ENCODE measurements at regions not wholly inside any gene's neighbourhood (a gene's known extent, or its start where the extent isn't known, plus 50 kb on each side); places are given as distances from the start of the nearest gene placed in this dataset.

DNA sequence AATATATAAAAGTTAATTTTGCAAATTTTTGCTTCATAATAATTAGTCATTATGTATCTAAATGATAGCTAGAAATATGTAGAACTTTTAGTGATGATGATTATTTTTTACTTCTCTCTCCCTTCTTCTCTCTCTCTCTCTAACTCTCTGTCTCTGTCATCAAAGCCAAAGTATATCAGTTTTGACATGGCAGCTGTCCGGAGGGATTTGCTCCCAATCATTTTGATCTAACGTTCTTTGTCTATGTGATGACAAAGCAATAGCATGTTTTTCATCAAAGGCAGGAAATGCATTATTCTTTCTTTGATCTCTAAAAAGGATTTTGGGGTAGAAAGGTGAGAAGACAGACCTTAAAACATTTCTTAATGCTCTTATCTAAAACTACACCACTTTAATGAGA, 402.1 kb downstream of the PDGFC start (continued):
- TF ChIP-seq, protein P1, sequence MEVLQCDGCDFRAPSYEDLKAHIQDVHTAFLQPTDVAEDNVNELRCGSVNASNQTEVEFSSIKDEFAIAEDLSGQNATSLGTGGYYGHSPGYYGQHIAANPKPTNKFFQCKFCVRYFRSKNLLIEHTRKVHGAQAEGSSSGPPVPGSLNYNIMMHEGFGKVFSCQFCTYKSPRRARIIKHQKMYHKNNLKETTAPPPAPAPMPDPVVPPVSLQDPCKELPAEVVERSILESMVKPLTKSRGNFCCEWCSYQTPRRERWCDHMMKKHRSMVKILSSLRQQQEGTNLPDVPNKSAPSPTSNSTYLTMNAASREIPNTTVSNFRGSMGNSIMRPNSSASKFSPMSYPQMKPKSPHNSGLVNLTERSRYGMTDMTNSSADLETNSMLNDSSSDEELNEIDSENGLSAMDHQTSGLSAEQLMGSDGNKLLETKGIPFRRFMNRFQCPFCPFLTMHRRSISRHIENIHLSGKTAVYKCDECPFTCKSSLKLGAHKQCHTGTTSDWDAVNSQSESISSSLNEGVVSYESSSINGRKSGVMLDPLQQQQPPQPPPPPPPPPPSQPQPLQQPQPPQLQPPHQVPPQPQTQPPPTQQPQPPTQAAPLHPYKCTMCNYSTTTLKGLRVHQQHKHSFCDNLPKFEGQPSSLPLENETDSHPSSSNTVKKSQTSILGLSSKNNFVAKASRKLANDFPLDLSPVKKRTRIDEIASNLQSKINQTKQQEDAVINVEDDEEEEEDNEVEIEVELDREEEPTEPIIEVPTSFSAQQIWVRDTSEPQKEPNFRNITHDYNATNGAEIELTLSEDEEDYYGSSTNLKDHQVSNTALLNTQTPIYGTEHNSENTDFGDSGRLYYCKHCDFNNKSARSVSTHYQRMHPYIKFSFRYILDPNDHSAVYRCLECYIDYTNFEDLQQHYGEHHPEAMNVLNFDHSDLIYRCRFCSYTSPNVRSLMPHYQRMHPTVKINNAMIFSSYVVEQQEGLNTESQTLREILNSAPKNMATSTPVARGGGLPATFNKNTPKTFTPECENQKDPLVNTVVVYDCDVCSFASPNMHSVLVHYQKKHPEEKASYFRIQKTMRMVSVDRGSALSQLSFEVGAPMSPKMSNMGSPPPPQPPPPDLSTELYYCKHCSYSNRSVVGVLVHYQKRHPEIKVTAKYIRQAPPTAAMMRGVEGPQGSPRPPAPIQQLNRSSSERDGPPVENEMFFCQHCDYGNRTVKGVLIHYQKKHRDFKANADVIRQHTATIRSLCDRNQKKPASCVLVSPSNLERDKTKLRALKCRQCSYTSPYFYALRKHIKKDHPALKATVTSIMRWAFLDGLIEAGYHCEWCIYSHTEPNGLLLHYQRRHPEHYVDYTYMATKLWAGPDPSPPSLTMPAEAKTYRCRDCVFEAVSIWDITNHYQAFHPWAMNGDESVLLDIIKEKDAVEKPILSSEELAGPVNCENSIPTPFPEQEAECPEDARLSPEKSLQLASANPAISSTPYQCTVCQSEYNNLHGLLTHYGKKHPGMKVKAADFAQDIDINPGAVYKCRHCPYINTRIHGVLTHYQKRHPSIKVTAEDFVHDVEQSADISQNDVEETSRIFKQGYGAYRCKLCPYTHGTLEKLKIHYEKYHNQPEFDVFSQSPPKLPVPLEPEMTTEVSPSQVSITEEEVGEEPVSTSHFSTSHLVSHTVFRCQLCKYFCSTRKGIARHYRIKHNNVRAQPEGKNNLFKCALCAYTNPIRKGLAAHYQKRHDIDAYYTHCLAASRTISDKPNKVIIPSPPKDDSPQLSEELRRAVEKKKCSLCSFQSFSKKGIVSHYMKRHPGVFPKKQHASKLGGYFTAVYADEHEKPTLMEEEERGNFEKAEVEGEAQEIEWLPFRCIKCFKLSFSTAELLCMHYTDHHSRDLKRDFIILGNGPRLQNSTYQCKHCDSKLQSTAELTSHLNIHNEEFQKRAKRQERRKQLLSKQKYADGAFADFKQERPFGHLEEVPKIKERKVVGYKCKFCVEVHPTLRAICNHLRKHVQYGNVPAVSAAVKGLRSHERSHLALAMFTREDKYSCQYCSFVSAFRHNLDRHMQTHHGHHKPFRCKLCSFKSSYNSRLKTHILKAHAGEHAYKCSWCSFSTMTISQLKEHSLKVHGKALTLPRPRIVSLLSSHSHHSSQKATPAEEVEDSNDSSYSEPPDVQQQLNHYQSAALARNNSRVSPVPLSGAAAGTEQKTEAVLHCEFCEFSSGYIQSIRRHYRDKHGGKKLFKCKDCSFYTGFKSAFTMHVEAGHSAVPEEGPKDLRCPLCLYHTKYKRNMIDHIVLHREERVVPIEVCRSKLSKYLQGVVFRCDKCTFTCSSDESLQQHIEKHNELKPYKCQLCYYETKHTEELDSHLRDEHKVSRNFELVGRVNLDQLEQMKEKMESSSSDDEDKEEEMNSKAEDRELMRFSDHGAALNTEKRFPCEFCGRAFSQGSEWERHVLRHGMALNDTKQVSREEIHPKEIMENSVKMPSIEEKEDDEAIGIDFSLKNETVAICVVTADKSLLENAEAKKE (CRISPR knock-in tag; IDR thresholded peaks at IDR 0.05), result no peak
- TF ChIP-seq JUNB (IDR thresholded peaks at IDR 0.05; ENCODE audit: unreplicated experiment) (no peak), EZH2 (IDR thresholded peaks at IDR 0.05; ENCODE audit: low read depth, unreplicated experiment) (no peak), ZNF331 (CRISPR knock-in tag; IDR thresholded peaks at IDR 0.05; ENCODE audit: low read depth) (no peak), POLR2AphosphoS5 (IDR thresholded peaks at IDR 0.05; ENCODE audit: low read depth) (no peak), NANOG (IDR thresholded peaks at IDR 0.05; ENCODE audit: borderline replicate concordance) (no peak)
- TF ChIP-seq, protein P2, sequence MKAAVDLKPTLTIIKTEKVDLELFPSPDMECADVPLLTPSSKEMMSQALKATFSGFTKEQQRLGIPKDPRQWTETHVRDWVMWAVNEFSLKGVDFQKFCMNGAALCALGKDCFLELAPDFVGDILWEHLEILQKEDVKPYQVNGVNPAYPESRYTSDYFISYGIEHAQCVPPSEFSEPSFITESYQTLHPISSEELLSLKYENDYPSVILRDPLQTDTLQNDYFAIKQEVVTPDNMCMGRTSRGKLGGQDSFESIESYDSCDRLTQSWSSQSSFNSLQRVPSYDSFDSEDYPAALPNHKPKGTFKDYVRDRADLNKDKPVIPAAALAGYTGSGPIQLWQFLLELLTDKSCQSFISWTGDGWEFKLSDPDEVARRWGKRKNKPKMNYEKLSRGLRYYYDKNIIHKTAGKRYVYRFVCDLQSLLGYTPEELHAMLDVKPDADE (IDR thresholded peaks at IDR 0.05), result no peak

DNA sequence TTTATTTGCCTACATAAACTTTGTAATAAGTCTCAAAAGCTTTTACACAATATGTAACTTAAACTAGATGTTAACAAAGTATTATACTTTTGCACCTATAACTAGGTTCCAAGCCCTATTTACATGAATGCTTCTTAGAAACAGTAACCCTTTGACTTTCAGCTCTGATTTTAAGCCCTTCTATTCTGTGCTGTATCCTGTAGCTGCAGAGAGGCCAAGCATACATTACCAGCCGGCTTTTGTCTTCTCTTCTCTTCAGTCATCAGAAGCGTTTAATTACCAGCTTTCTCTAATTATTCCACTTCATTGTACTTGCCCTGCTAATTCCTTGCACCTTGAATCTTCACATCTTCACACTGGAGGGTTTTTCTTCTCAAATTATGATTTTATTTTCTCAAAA, 403.1 kb downstream of the PDGFC start:
- Mint-ChIP-seq H3K9me3 (no peaks in the 10 kb centered on the region), H3K27ac (no peak overlapping the region), H3K36me3 (ENCODE audit: low read depth) (no peaks in the 10 kb centered on the region), H3K27me3 (ENCODE audit: insufficient read depth, low read depth, poor library complexity) (no peaks in the 10 kb centered on the region), H3K4me1 (peaks cover 10% of the 10 kb centered on the region), H3K4me3 (no peak overlapping the region)
- Histone ChIP-seq H3K27ac (ENCODE audit: low read depth) (no peak overlapping the region), H3K4me3 (no peak overlapping the region), H3K9me2 (ENCODE audit: insufficient read depth) (0 out of 2 replicates have a peak, but pooled peaks cover 3% of the 10 kb centered on the region), H4K20me1 (replicated peaks; ENCODE audit: insufficient read depth) (no peaks in the 10 kb centered on the region), H3K27me3 (ENCODE audit: insufficient read depth) (no peaks in the 10 kb centered on the region), H2AFZ (no peak overlapping the region), H3K36me3 (ENCODE audit: insufficient read depth) (no peaks in the 10 kb centered on the region), H3K4me2 (no peak overlapping the region), H3K79me2 (replicated peaks; ENCODE audit: insufficient read depth) (no peaks in the 10 kb centered on the region), H3F3A (replicated peaks; ENCODE audit: low read depth) (no peaks in the 10 kb centered on the region), H3K4me1 (ENCODE audit: insufficient read depth) (peaks cover 7% of the 10 kb centered on the region)
- peak; percentile 26 for DNase-seq (ENCODE audit: low spot score)
- ATAC-seq, result peak; percentile 75
- TF ChIP-seq STAT1 (IDR thresholded peaks at IDR 0.05; ENCODE audit: unreplicated experiment) (no peak), ZNF331 (CRISPR knock-in tag; IDR thresholded peaks at IDR 0.05; ENCODE audit: low read depth) (no peak)
- TF ChIP-seq, protein P3, sequence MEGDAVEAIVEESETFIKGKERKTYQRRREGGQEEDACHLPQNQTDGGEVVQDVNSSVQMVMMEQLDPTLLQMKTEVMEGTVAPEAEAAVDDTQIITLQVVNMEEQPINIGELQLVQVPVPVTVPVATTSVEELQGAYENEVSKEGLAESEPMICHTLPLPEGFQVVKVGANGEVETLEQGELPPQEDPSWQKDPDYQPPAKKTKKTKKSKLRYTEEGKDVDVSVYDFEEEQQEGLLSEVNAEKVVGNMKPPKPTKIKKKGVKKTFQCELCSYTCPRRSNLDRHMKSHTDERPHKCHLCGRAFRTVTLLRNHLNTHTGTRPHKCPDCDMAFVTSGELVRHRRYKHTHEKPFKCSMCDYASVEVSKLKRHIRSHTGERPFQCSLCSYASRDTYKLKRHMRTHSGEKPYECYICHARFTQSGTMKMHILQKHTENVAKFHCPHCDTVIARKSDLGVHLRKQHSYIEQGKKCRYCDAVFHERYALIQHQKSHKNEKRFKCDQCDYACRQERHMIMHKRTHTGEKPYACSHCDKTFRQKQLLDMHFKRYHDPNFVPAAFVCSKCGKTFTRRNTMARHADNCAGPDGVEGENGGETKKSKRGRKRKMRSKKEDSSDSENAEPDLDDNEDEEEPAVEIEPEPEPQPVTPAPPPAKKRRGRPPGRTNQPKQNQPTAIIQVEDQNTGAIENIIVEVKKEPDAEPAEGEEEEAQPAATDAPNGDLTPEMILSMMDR (conservative IDR thresholded peaks at IDR 0.05; ENCODE audit: low read depth in 2 of 2), result no peak

Data from GM23338 (cell line).